SK-N-SH treated with all-trans-retinoic acid at 6 μM for 48 hours (cell line): ENCODE measurements at regions not wholly inside any gene's neighbourhood (a gene's known extent, or its start where the extent isn't known, plus 50 kb on each side); places are given as distances from the start of the nearest gene placed in this dataset.

Source experiments
- ARNTL ChIP-seq: fragments of 450-650 bp; formaldehyde crosslinking; IDR thresholded peaks from 2 replicates; pipeline ENCODE4 v1.5.0; 2020; ENCODE audit warnings: low read depth, mild to moderate bottlenecking, moderate library complexity, borderline replicate concordance
- CREB5 ChIP-seq: fragments of 250-450 bp; sonication (Bioruptor Pico); IDR thresholded peaks from 2 replicates; pipeline ENCODE4 v1.5.1; 2020; ENCODE audit warnings: low read depth, mild to moderate bottlenecking, moderate library complexity
- CSDC2 ChIP-seq: fragments of 250-450 bp; sonication (Bioruptor Pico); IDR thresholded peaks from 2 replicates; pipeline ENCODE4 v1.5.0; 2020; ENCODE audit warnings: mild to moderate bottlenecking, moderate library complexity
- PPARA ChIP-seq: fragments of 250-450 bp; sonication (Bioruptor Pico); IDR thresholded peaks from 2 replicates; pipeline ENCODE4 v1.5.0; 2020; ENCODE audit warnings: mild to moderate bottlenecking, borderline replicate concordance
- RARB ChIP-seq: fragments of 250-450 bp; sonication (Bioruptor Pico); IDR thresholded peaks from 2 replicates; pipeline ENCODE4 v1.8.0; 2021; ENCODE audit warnings: mild to moderate bottlenecking, moderate library complexity
- SNAI2 ChIP-seq: fragments of 250-450 bp; sonication (Bioruptor Pico); IDR thresholded peaks from 2 replicates; pipeline ENCODE4 v1.5.0; 2020; ENCODE audit warnings: mild to moderate bottlenecking, moderate library complexity
- ZC3H10 ChIP-seq: fragments of 250-450 bp; sonication (Bioruptor Pico); IDR thresholded peaks from 2 replicates; pipeline ENCODE4 v1.5.1; 2021; ENCODE audit warnings: mild to moderate bottlenecking, moderate library complexity
- ZFP3 ChIP-seq: fragments of 250-450 bp; sonication (Bioruptor Pico); IDR thresholded peaks from 2 replicates; pipeline ENCODE4 v1.5.0; 2020; ENCODE audit warnings: mild to moderate bottlenecking, moderate library complexity
- ZFP30 ChIP-seq: fragments of 450-650 bp; formaldehyde crosslinking; IDR thresholded peaks from 2 replicates; pipeline ENCODE4 v1.5.0; 2022; ENCODE audit warnings: mild to moderate bottlenecking, moderate library complexity
- ZNF565 ChIP-seq: fragments of 450-650 bp; formaldehyde crosslinking; conservative IDR thresholded peaks from 2 replicates; pipeline ENCODE4 v1.5.0; 2020; ENCODE audit warnings: low read depth, mild to moderate bottlenecking, moderate library complexity
- TF ChIP-seq, protein P1 (sequence below): fragments of 250-450 bp; sonication (Bioruptor Pico); IDR thresholded peaks from 2 replicates; pipeline ENCODE4 v1.8.0; 2020; ENCODE audit warnings: mild to moderate bottlenecking, moderate library complexity, borderline replicate concordance
- TF ChIP-seq, protein P2 (sequence below): fragments of 250-450 bp; sonication (Bioruptor Pico); IDR thresholded peaks from 2 replicates; pipeline ENCODE4 v1.5.1; 2021; ENCODE audit warnings: mild to moderate bottlenecking, moderate library complexity
- TF ChIP-seq, protein P3 (sequence below): fragments of 250-450 bp; sonication (Bioruptor Pico); IDR thresholded peaks from 2 replicates; pipeline ENCODE4 v1.5.0; 2020; ENCODE audit warnings: mild to moderate bottlenecking, moderate library complexity

DNA sequence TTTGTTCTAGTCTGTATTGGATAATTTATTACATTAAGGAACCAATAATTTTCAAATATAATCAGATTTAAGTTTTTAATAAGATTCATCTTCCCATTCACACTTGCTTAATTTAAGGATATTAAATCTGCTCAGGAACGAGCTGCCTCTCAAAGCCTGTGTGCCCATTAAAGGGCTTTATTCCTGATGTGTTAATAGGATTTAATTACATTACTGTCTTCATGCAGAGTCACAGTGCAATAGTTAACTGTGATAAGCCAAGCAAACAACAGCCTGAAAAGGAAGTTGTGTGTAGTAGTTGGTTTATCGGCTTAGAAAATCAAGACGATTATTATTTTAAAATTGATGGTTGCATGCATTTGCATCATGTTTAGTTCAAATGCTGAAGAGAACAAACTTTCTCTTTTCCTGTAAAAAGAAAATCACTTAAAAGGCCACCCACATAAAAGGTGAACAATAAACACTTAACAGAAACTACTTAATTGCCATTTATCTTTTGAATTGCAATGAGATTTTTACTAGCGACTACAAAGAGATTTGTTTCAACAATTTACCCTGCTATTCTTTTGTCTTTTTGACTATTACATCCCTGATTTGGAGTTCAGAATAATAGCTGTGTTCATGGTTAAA, 174.6 kb downstream of the RWDD3 start:
- no peak for TF ChIP-seq ZC3H10
- TF ChIP-seq CREB5, result no peak
- TF ChIP-seq, protein P1, sequence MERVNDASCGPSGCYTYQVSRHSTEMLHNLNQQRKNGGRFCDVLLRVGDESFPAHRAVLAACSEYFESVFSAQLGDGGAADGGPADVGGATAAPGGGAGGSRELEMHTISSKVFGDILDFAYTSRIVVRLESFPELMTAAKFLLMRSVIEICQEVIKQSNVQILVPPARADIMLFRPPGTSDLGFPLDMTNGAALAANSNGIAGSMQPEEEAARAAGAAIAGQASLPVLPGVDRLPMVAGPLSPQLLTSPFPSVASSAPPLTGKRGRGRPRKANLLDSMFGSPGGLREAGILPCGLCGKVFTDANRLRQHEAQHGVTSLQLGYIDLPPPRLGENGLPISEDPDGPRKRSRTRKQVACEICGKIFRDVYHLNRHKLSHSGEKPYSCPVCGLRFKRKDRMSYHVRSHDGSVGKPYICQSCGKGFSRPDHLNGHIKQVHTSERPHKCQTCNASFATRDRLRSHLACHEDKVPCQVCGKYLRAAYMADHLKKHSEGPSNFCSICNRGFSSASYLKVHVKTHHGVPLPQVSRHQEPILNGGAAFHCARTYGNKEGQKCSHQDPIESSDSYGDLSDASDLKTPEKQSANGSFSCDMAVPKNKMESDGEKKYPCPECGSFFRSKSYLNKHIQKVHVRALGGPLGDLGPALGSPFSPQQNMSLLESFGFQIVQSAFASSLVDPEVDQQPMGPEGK (CRISPR knock-in tag), result no peak
- no peak for TF ChIP-seq ZNF565 (CRISPR knock-in tag)
- TF ChIP-seq ZFP3 (CRISPR knock-in tag), result no peak
- no peak for TF ChIP-seq PPARA (CRISPR knock-in tag)
- TF ChIP-seq RARB, result no peak
- no peak for TF ChIP-seq SNAI2
- no peak for TF ChIP-seq ZFP30 (CRISPR knock-in tag)
- no peak for TF ChIP-seq ARNTL
- TF ChIP-seq, protein P2, sequence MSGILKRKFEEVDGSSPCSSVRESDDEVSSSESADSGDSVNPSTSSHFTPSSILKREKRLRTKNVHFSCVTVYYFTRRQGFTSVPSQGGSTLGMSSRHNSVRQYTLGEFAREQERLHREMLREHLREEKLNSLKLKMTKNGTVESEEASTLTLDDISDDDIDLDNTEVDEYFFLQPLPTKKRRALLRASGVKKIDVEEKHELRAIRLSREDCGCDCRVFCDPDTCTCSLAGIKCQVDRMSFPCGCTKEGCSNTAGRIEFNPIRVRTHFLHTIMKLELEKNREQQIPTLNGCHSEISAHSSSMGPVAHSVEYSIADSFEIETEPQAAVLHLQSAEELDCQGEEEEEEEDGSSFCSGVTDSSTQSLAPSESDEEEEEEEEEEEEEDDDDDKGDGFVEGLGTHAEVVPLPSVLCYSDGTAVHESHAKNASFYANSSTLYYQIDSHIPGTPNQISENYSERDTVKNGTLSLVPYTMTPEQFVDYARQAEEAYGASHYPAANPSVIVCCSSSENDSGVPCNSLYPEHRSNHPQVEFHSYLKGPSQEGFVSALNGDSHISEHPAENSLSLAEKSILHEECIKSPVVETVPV (CRISPR knock-in tag), result no peak
- no peak for TF ChIP-seq CSDC2
- TF ChIP-seq, protein P3, sequence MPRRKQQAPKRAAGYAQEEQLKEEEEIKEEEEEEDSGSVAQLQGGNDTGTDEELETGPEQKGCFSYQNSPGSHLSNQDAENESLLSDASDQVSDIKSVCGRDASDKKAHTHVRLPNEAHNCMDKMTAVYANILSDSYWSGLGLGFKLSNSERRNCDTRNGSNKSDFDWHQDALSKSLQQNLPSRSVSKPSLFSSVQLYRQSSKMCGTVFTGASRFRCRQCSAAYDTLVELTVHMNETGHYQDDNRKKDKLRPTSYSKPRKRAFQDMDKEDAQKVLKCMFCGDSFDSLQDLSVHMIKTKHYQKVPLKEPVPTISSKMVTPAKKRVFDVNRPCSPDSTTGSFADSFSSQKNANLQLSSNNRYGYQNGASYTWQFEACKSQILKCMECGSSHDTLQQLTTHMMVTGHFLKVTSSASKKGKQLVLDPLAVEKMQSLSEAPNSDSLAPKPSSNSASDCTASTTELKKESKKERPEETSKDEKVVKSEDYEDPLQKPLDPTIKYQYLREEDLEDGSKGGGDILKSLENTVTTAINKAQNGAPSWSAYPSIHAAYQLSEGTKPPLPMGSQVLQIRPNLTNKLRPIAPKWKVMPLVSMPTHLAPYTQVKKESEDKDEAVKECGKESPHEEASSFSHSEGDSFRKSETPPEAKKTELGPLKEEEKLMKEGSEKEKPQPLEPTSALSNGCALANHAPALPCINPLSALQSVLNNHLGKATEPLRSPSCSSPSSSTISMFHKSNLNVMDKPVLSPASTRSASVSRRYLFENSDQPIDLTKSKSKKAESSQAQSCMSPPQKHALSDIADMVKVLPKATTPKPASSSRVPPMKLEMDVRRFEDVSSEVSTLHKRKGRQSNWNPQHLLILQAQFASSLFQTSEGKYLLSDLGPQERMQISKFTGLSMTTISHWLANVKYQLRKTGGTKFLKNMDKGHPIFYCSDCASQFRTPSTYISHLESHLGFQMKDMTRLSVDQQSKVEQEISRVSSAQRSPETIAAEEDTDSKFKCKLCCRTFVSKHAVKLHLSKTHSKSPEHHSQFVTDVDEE (CRISPR knock-in tag), result no peak
